NCI-H345 treated with DMSO at 0.1 percent for 48 hours (cell line): ENCODE measurements at regions not wholly inside any gene's neighbourhood (a gene's known extent, or its start where the extent isn't known, plus 50 kb on each side); places are given as distances from the start of the nearest gene placed in this dataset.
"Not testable (repeated sequence)": the region's sequence is repeated elsewhere in the genome, so short reads cannot be mapped to it uniquely, and the experiment has no call there.

ENCODE experiments used
- DNase-seq: peaks from one replicate; lab custom pipeline; 2025; ENCODE audit not compliant: unreplicated experiment; lab: John Stamatoyannopoulos, UW

DNA sequence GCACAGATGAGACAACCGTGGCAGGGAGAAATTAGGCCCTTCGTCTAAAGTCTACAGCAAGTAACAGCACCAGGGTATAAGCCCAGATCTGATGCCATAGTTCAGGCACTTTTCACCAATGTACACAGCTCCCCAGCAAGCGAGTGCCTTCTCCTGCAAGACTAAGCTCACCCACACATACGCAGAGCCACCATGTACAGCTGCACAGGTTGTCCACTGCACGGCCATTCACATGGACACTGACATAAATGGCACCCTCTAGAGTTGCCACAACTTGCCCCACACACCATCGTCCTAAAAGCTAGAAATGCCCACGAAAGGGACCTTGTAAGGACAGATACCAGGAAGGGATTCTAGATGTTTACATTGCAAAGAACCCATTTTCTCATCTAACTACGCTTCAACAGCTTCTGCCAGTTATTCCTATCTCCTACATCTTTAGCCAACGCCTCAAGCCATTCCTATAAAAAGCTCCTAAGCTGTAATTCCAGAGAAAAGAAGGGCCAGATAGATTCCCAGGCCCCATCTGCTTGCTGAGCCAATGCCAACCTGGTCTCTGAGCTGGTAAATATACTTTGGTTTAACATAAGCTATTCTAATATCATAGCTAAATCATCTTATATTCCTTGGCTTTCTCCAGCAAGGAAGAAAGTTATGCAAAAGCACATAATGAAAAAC is 174.0 kb upstream of the KAZN start:
- no peak for DNase-seq

DNA sequence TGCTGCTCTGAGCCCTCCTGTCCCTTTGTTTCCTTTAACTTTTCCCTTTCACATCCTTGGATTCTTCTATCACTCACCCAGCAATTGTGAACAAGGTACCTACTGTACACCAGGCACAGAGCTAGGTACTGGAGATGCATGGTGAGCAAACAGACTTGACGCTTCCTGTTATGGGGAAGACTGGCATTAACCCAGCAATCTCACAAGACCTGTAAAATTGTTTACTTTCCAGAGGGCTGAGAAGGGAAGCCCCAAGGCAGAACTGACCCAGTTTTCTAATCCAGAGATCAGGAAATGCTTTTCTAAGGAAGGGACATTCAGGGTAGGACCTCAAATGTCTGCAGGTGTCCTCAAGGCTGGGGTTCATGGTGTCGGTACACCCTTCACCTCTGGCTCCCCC is 171.6 kb upstream of the KAZN start:
- no peak for DNase-seq

DNA sequence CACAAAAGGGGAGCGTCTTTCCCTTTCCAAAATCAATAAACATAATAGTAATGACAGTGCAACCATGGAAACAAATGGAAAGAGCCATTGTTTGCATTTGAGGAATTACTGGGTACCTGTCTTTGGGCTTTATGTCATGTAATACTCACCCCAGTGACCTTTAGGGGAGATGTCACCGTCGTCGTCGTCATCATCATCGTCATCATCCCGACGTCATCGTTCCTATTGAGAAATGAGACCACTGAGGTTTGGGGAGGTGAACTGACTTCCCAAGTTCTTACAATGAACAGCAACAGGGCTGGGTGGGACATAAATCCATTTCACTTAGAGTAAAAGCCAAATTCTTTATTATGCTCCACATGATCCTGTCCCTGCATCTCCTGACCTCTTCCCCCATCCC is 168.9 kb upstream of the KAZN start:
- DNase-seq, result no peak

DNA sequence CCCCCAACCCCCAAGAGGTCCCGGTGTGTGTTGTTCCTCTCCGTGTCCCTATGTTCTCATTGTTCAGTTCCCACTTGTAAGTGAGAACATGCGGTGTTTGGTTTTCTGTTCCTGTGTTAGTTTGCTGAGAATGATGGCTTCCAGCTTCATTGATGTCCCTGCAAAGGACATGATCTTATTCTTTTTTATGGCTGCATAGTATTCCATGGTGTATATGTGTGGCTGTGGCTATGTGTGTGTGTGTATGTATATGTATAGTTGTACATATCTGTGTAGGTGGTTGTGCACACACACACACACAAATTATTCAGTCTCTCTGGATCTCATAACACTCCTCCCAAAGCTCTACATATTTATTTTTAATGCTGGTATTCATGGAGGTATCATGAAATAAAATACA is 165.8 kb upstream of the KAZN start:
- DNase-seq, result not testable (repeated sequence)

DNA sequence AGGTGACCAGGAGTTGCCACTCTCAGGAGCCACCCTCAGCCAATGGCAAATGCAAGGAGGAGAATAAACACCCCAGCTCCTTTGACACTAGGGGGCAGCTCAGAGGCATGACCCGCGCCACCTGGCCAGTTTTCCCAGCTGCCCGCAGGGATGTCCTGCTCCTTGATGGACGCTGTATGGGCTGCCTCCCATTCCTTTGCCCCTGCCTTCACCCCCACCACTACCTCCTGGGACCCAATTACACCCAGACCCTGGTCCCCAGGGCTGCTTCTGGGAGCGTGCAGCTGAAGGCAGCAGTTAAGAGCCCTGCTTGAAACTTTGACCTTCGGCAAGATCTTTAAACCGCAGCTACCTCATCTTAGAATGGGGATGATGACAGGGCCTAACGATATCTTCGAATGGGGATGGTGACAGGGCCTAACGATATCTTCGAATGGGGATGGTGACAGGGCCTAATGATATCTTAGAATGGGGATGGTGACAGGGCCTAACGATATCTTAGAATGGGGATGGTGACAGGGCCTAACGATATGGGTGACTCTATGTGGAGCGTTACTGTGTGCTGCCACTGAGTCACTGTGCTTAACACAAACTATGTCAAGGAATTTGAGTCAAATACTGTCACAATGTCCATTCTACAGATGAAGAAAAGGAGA is 163.0 kb upstream of the KAZN start:
- DNase-seq, result no peak

DNA sequence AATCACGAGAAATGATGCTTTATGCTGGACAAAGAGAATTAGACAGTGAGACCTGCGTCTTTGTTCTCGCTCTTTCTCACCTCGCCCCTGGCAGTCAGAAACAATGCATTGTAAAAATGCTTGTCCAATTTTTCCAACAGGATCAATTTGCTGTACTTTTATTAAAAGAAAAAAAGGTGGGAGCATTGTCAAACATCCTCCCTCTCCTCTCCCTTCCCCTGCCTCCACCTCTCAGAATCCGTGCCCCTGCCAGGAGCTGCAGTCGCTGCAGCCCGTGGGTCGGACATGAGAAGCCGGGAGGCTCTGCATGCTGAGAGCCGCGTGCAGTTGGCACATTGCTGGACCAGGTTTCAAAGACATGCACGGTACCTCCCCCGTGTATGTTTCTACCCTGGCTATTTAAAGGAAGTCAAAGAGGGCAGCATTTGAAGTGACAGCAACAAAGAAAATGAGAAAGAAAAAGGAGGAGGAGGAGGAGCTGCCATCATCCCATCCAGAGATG is 161.0 kb upstream of the KAZN start:
- DNase-seq, result no peak

DNA sequence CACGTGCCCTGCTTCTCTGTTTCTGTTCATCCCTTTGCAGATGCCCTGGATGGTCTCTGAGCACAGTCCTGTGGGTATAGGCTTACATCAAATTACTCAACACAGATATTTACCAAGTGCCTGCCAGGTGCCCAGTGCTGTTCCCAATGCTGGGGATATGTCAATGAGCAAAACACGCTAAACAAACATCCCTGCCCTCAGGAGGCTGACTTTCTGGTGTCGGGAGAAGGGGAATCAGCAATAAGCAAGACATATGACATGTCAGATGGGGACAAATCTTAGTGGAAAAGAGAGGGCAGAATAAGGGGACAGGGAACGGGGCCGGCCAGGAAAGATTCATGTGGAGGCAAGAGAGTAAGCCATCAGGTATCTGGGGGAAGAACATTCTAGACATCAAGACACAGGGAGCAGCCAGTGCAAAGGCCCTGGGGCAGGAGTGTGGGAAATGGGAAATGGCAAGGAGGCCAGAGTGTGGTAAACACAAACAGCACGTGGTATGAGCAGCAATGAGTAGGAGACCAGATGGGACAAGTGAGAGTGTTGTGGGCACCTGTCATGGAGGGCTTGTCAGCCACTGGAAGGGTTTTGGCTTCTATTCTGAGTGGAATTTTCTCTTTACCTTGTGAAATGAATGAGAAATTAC is 160.2 kb upstream of the KAZN start:
- no peak for DNase-seq

DNA sequence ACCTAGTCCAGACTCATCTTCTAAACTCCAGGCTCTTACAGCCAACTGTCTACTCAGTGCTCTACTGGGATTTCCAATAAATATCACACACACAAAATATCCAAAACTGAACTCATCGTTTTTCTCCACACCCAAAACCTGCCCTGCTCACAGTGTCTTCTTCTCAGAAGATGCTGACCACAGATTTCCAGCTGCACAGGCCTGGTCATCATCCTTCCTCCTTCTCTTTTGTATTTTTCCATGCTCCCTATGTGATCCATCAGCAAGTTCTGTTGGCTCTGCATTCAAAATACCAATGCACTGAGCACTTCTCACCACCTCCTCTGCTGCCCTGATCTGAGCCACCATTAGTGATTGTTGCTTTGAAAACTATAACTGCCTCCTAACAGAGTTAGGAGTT is 159.5 kb upstream of the KAZN start:
- DNase-seq, result no peak

DNA sequence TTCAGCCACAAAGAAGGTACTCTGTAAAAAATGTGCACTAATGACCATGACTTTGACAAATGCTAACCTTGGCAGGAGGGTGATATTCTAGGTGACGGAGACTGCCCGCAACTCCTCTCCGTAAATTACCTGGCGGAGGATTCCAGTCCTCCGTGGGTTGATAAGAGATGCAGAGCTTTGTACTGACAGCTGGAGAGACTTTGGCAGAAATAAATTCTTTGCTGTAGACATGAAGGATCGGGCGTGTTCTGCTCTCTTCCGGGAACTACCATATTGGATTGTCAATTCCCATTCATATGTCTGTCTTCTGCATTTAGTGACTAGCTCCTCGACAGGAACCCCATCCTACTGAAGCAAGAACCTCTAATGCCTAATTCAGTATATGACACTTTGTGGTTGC is 158.3 kb upstream of the KAZN start:
- DNase-seq, result no peak

DNA sequence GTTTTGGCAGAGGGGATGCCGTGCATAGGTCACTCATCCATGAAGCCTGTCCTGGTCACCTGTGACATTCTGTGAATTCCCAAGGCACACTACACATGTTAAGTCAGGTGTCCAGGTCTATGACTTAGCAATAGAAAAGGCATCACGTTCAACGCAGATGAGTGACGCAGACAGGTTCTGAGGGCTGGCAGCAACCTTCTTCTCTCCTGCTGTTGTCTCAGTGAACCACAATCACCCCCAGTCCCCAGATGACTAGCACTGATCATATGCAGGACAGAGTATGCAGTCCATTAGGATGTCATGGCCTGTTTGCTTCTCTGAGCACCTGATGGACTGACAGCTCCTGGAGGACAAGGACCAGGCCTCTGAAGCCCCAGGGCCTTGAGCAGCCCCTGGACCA is 157.8 kb upstream of the KAZN start:
- no peak for DNase-seq

DNA sequence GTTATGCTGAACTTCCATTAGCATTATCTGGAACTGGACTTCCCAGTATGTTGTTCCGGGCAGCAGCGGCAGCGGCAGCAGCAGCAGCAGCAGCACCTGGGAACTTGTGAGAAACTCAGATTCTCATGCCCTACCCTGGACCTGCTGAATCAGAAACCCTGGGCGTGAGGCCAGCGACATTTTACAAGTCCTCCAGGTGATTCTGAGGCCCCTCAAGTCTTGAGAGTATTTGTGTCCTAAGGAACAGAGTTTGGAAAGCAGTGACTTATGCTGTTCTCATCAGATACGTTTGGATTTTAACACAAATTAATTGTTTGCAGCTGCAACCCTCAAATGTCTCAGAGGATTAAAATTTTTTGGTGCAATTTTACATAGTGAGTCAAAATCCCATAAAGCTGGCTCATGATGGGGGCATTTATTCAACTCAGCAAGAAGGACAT is 157.2 kb upstream of the KAZN start:
- DNase-seq, result no peak

DNA sequence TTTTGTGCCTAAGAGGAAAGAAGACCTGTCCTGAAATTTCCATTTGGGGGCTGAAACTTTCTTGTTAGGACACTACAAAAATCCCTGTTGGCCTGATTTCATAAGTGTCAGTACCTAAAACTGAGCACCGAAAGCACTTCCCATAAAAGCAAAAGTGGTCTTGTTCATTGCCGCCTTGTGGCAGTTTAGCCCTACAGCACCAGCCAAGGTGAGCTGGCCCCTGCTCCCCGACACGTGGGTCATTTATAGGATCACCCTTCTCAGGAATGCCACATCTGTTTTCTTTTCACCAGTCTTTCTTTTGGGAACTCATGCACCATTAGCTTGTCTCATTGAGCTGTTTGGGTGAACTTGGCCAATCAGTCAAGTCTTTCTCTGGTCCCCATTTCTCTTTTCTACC is 155.8 kb upstream of the KAZN start:
- no peak for DNase-seq

DNA sequence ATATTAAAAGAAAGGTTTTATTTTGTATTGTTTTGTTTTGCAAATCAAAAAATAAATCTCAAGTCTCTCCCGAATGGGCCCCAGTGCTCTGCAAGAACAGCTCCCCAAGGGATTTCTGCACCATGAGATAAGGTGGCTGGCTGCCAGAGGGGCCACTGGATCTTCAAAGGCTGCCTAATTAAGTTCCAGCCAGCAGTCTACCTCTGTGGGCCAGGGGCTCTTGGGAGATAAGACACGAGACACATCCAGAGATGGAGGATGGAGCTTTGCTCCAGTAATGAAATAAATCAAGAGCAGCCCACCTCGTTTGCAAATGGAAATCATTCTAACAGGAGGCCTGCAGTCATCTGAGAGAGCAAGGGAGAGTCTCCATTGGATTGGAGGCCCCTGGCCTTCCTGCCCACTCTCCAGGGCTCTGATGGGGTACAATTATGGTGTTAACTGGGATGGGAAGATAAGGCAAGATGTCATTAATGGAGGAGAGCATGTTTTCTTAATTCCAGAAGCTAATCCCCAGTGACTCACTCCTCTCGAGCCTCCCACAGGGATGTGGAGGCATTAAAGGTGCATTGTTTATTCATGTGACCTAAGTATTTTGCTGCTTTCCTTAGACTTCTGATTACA is 155.2 kb upstream of the KAZN start:
- DNase-seq, result no peak

DNA sequence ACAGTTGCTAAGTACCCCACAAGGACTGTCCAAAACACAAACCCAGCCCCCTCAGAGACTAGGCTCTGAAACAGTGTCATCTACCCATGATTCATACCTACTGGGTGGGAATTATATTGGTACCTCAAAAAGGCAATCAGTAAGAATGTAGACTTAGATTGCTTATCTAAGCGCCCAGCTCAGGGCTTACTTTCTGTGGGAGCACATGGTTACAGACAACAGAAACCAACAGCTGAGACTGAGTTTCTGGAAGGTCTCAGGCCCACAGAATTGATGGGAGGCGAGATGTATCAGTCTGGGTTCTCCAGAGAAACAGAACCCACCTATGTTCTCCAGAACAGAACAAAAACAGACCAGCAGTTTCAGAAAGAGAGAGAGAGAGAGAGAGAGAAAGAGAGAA is 147.3 kb upstream of the KAZN start:
- DNase-seq, result no peak

DNA sequence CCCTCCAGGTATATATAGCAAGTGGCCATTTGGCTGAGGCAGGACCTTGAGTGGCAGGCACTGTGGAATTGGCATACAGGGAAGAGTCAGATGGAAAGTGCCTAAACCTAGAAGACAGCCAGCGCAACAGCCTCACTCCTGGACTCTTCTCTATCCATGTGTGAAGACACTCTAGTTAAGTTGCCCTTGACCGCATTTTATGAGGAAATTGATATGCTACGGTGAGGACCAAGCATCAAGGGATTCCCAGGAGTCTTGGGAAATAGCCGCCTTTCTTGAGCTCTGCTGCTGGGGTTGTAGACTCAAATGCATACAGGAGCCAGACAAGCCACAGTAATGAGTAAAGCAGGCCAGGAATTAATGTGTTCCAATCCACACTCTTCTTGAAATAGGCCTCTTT is 145.9 kb upstream of the KAZN start:
- DNase-seq, result no peak

DNA sequence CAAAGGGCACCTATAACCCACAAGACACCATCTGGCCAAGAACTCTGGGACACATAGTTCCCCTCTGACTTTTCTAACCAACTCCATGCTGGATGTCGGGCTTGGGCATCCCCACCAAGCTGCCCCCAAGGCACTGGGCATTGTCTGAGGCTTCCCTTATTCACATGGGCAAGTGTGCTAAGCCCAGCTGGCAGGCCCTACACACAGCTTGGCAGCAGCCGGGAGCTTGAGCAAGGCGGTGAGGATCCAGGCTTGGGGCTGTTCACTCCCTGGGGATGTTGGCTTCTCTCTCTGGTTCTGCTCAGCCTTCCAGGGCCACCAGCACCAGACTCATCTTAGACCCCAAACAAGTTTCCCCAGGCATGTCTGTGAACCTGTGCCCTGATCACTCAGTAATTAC is 138.3 kb upstream of the KAZN start:
- DNase-seq, result no peak

DNA sequence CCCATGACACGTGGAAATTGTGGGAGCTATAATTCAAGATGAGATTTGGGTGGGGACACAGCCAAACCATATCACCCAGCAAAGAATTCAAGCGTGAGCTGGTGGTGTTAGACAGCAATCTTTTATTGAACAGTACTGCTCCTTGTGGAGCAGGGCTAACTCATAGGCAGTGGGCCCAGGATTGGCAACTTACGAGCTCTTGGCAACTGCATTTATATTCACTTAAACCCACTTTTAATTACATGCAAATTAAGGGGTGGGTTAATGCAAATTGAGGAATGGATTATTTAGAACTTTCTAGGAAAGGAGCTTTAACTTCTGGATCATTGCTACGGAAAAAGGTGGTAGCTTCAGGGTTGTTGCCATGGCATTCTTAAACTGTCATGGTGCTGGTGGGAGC is 135.6 kb upstream of the KAZN start:
- DNase-seq, result no peak

DNA sequence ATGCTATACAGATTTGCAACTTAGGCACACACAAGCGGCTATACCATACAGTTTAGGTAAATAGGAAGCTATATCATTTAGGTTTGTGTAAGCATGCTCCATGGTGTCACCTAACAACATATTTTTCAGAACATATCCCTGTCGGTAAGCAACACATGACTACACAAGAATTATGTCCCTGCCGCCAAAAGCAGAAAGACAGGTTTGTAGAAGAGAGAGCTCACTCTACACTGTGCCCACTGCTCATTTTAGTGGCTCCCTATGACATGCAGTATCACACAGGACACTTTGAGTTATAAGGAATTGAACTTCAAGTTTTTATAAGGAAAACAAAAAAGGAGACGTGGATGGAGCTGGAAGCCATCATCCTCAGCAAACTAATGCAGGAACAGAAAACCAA is 132.5 kb upstream of the KAZN start:
- DNase-seq, result no peak

DNA sequence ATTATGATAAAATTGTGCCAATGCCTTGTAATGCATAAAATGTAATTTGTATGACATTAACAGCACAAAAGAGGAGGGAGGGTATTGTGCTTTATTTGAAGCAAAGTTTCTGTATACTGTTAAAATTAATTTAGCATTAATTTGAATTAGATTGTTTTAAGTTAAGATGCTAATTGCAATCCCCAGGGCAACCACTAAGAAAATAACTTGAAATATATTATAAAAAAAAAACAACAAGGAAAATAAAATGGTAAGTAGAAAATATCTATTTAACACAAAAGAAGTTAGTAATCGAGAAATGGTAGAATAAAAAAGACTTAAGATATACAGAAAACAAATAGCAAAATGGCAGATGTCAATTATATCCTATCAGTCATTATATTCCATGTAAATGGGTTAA is 131.4 kb upstream of the KAZN start:
- DNase-seq, result no peak

DNA sequence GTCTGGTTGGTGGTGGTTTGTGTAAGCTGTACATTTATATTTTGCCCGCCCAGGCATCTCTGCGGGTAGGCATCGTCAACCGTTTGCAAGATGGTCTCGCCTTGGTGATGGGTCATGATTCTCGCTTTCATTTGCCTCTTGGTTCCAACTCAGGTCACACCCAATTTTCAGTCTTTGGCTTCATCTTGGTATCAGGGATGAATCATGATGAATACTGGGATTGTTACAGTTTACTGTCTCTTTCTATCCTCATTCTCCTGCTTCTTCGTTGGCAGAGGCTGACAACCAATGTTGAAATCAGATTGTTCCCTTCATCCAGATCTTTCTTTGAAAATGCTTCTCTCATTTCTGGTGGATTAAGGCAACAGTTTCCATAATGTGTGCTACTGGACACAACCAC is 129.7 kb upstream of the KAZN start:
- DNase-seq, result no peak

DNA sequence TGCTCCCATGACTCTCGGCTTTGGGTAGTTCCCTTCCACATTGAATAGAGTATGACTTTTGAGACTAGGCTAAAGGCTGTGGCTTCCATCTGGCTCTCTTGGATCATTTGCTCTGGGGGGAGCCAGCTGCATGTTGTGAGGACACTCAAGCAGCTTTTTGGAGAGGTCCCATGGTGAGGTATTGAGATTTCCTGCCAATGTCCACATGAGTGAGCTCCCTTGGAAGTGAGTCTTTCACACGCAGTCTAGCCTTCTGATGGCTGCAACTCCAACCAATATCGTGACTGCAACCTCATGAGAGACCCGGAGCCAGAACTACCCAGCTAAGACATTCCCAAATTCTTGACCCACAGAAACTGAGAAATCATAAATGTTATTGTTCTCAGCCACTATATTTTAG is 127.7 kb upstream of the KAZN start:
- DNase-seq, result no peak

DNA sequence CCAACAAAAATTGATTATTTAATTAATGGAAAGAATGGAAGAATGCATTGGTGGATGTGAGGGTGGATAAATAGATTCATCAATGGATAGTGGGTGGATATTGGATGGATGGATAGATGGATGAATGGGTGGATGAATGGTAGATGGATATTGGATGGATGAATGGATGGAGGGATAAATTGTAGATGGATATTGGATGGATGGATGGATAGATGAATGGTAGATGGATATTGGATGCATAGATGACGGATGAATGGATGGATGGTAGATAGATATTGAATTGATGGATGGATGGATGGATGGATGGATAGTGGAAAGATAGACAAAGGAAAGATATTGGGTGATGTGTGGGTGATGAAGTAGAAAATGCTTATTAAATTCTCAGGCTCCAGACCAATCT is 123.6 kb upstream of the KAZN start:
- DNase-seq, result no peak
